Ovary (tissue), 3 donors: ENCODE measurements at regions not wholly inside any gene's neighbourhood (a gene's known extent, or its start where the extent isn't known, plus 50 kb on each side); places are given as distances from the start of the nearest gene placed in this dataset.

ENCODE experiments used
- POLR2A ChIP-seq: fragments of 450-650 bp; IDR thresholded peaks from one replicate; pipeline ENCODE4 v1.6.1; 2017; ENCODE audit warnings: antibody characterized with exemption, mild to moderate bottlenecking, moderate library complexity
- TF ChIP-seq, protein P1 (sequence below), 3 donors: fragments of 450-650 bp in 2 of 3; fragments of 200-600 bp in 1 of 3; IDR thresholded peaks; one replicate each; pipeline versions ENCODE4 v1.5.1 to v1.8.0; 2016 to 2022; ENCODE audit warnings: antibody characterized with exemption in 3 of 3, mild to moderate bottlenecking in 1 of 3
- donor health status: DM: no; HTN: no; CAD: no.

DNA sequence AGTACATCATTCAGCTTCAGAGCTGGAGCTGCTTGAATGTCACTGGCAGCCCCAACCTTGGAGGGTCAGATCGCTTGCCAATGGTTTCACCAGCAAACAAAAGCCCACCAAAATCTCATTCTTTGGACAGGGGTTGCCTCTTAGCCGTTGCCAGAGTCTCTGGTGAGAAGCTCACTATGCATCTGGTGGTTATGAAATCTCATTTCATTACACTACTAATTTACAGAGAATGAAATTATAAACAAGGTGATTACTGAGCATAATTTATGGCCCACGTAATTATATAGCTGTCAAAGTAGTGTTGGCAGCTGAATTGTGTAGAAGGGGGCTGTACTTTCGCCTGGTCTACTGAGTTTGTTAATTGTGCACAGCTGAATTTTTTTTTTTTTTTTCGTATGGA lies 688.9 kb upstream of the KIF2B start:
- no peak for TF ChIP-seq POLR2A
- TF ChIP-seq, protein P1, sequence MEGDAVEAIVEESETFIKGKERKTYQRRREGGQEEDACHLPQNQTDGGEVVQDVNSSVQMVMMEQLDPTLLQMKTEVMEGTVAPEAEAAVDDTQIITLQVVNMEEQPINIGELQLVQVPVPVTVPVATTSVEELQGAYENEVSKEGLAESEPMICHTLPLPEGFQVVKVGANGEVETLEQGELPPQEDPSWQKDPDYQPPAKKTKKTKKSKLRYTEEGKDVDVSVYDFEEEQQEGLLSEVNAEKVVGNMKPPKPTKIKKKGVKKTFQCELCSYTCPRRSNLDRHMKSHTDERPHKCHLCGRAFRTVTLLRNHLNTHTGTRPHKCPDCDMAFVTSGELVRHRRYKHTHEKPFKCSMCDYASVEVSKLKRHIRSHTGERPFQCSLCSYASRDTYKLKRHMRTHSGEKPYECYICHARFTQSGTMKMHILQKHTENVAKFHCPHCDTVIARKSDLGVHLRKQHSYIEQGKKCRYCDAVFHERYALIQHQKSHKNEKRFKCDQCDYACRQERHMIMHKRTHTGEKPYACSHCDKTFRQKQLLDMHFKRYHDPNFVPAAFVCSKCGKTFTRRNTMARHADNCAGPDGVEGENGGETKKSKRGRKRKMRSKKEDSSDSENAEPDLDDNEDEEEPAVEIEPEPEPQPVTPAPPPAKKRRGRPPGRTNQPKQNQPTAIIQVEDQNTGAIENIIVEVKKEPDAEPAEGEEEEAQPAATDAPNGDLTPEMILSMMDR (IDR thresholded peaks at IDR 0.05) = no peak
